Fibroblast of villous mesenchyme (primary cell): ENCODE measurements at regions not wholly inside any gene's neighbourhood (a gene's known extent, or its start where the extent isn't known, plus 50 kb on each side); places are given as distances from the start of the nearest gene placed in this dataset.

ENCODE experiments used
- DNase-seq: peaks from one replicate; pipeline ENCODE4 v3.0.0-alpha.2; 2010; ENCODE audit warnings: low read depth
- H3K4me3 ChIP-seq: 2 replicates; pipeline ENCODE4 v1.5.1; 2011; ENCODE audit warnings: low read depth, mild to moderate bottlenecking, low read length
- TF ChIP-seq, protein P1 (sequence below): IDR thresholded peaks from 2 replicates; pipeline ENCODE4 v1.5.1; 2012; ENCODE audit warnings: low read depth, mild to moderate bottlenecking, low read length; ENCODE audit not compliant: insufficient read depth

DNA sequence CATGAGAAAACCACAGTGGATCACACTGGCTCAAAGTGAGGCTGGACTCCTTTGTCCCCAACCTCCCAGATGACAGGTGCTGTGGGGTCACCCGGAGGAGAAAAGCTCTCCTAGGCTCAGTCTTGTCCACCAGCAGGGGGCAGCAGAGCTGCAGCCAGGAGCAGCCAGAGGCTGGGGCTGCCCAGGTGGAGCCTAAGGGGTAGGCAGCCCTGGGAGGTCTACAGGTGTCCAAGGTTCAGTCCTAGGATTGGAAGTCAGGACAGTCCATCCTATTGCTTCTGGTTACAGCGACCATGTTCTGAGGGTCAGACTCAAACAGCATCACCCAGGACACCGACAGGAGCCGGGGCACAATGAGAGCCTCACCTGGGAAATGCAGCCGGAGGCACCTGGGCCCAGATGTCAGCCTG, 77.6 kb upstream of the IGLL5 start:
- no peak overlapping the region for H3K4me3 ChIP-seq
- TF ChIP-seq, protein P1, sequence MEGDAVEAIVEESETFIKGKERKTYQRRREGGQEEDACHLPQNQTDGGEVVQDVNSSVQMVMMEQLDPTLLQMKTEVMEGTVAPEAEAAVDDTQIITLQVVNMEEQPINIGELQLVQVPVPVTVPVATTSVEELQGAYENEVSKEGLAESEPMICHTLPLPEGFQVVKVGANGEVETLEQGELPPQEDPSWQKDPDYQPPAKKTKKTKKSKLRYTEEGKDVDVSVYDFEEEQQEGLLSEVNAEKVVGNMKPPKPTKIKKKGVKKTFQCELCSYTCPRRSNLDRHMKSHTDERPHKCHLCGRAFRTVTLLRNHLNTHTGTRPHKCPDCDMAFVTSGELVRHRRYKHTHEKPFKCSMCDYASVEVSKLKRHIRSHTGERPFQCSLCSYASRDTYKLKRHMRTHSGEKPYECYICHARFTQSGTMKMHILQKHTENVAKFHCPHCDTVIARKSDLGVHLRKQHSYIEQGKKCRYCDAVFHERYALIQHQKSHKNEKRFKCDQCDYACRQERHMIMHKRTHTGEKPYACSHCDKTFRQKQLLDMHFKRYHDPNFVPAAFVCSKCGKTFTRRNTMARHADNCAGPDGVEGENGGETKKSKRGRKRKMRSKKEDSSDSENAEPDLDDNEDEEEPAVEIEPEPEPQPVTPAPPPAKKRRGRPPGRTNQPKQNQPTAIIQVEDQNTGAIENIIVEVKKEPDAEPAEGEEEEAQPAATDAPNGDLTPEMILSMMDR: peak; percentile 69
- DNase-seq: peak; percentile 20

DNA sequence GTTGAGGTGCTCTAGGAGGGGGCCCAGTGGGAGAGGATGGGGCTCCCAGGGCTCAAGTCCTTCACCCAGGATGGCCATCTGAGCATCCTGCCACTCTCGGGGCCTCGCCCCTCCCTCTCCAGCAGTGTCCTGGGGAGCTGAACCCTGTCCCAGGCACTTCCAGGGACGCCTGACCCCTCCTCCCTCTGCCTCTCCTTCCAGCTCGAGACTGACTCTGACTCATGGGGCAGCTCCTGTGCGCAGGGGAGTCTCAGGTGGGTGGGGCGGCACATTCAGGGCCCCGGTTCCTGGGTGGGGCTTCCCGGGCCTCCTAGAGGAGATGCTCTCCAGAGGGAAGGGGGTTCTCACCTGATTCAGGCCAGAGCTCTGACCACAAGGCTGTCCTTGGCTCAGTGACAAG, 77.1 kb upstream of the IGLL5 start:
- TF ChIP-seq, protein P1: no peak
- no peak overlapping the region for H3K4me3 ChIP-seq
- no peak for DNase-seq

DNA sequence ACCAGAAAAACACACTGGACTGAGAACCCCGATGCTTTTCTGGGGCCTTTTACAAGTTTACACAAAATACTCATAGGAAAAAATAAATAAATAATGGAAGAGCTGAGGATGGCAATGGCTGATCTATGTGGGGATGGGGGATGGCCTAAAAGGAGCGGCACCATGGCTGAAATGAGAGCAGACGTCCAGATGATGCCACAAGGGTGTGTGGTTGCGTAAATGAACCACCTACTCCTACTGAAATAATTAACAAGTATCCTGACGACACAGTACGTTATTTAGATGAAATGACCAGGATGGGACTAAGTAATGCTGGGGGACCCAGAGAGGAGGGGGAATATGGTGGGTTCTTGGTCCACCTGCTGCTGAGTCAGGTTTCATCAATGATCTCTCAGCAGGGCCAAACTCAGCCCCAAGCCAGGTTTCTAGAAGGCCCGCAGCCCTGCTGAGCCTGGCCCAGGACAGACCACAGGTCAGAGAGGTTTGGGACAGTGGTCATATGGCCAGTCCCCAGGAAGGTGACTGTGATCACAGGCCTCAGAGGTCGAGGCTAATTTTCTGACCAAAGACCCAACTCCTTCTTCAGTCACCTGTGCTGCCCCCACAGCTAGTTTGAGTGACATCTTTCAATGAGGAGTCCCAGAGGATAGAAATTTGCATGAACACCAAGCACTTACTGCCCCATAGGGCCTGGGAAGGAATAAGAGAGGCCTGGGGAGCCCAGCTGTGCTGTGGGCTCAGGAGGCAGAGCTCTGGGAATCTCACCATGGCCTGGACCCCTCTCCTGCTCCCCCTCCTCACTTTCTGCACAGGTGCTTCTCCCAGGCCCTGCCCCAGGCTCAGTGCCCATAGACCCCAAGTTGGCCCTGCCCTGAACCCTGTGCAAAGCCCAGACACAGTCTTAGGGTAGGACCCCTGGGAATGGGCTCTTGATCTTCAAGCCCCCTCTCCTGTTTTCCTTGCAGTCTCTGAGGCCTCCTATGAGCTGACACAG, 76.3 kb upstream of the IGLL5 start:
- no peak overlapping the region for H3K4me3 ChIP-seq
- DNase-seq: no peak
- TF ChIP-seq, protein P1: no peak

DNA sequence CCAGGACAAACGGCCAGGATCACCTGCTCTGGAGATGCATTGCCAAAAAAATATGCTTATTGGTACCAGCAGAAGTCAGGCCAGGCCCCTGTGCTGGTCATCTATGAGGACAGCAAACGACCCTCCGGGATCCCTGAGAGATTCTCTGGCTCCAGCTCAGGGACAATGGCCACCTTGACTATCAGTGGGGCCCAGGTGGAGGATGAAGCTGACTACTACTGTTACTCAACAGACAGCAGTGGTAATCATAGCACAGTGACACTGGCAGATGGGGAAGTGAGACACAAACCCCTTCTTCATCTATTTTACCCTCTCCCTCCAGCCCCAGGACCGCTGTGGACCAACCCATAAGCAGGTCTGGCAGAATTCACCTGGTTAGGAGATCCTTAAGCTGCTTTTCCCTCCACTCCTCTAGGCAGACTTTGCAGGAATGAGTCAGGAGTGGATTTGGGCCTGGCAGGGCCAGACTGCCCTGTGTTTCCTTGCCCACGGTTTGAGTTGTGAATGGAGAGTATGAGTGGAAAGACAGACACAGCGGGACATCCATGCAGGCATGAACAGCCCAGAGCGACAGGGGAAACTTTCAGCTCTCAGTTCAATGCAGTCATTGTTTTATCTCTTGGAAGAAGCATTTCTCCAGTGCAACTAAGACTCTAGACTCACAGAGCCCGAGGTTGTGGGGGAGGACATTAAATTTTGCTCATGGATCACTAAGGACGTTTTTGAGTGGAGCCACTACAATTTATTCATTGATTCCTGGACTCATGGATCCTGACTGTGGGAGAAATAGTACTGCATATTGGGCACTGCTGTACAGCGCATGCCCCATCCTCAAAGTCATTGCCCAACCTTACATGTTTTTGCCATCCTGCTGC, 75.3 kb upstream of the IGLL5 start:
- TF ChIP-seq, protein P1: no peak
- no peak for DNase-seq
- H3K4me3 ChIP-seq: no peak overlapping the region

DNA sequence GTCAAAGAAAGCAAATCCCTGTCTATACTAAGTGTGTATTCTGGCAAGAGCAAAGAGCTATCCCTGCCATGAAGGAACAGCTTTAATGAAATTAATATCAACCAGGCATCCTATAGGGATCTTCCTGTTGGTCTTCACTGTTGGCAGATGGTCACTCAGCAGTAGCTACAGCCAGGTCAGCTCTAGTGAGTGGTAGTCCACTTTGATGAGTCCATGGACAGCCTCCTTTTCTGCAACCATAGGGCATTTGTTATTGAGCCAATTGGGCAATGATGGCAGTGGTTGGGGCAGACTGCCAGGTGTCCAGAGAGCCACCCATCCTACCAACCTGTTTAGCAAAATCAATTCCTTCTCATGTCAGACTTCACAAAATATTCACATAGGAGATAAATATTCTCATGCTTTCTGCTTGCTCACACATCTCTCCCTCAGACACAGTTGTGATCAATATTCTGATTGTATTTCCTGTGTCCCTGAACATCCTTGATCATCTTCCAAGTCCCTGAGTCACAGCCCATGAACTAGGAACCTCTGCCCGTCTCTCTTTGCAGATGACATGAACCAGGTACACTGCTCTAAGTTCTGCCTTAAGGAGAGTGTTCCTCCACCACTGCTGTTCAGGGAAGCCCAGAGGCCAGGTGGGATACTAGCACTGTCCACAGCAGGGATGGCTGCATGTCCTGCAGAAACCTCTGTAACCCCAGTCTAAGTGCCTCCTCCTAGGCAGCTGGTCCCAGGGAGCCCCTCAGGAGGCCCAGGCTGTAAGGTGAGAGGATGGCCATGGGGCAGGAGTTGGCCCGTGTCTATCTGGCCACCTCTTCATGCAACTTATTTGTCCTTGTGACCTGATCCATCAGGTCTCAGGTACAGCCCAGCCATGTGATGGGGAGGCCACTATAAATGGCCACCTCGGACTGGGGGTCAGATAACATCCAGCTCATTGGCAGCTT, 74.2 kb upstream of the IGLL5 start:
- H3K4me3 ChIP-seq: no peak overlapping the region
- DNase-seq: no peak
- TF ChIP-seq, protein P1: no peak
